Activated CD4-positive, alpha-beta T cell treated with anti-CD3 and anti-CD28 coated beads for 36 hours (primary cell): ENCODE measurements at regions not wholly inside any gene's neighbourhood (a gene's known extent, or its start where the extent isn't known, plus 50 kb on each side); places are given as distances from the start of the nearest gene placed in this dataset.

Experiments used
- ATAC-seq: fragments of 200-7000 bp; cut with Tn5 transposase; one replicate; pipeline ENCODE4 v1.10.0; 2021; ENCODE audit warnings: mild to moderate bottlenecking, moderate library complexity
- CTCF ChIA-PET: fragments of 350-600 bp; sonication (Branson Sonifier 250); formaldehyde crosslinking; loops from one replicate; lab custom pipeline; 2021; ENCODE audit warnings: antibody characterized with exemption; lab: Charles Lee
- POLR2A ChIA-PET: fragments of 350-600 bp; sonication (Branson Sonifier 250); formaldehyde crosslinking; loops from one replicate; lab custom pipeline; 2021; ENCODE audit warnings: antibody characterized with exemption, inconsistent platforms; lab: Charles Lee
- DNase-seq: peaks from one replicate; pipeline ENCODE4 v3.0.0-alpha.2; 2020
- H3K27ac Mint-ChIP-seq: one replicate; pipeline ENCODE4 v1.8.0; 2021; ENCODE audit warnings: mixed read lengths
- H3K27me3 Mint-ChIP-seq: one replicate; pipeline ENCODE4 v1.8.0; 2021; ENCODE audit warnings: mixed read lengths
- H3K36me3 Mint-ChIP-seq: one replicate; pipeline ENCODE4 v1.8.0; 2021; ENCODE audit warnings: low read depth, mixed read lengths
- H3K4me1 Mint-ChIP-seq: one replicate; pipeline ENCODE4 v1.8.0; 2021; ENCODE audit warnings: mixed read lengths
- H3K4me3 Mint-ChIP-seq: one replicate; pipeline ENCODE4 v1.8.0; 2021; ENCODE audit warnings: mild to moderate bottlenecking, moderate library complexity, mixed read lengths
- H3K9me3 Mint-ChIP-seq: one replicate; pipeline ENCODE4 v1.8.0; 2021; ENCODE audit warnings: low read depth, mixed read lengths
- intact Hi-C, 2 experiments: fragments of 100-400 bp; cut with DNase I in 1 of 2; cut with micrococcal nuclease in 1 of 2; formaldehyde crosslinking; loops; one replicate each; pipeline versions ENCODE4 v1.14.2 to v1.15.1; 2022 to 2024; cut with DNase I, micrococcal nuclease

GRCh38 chr2:209029249-209029648 is 394.6 kb upstream of the MAP2 start:
- Mint-ChIP-seq H3K36me3 (no peaks in the 10 kb centered on the region), H3K9me3 (peaks cover 5% of the 10 kb centered on the region), H3K27me3 (no peaks in the 10 kb centered on the region), H3K27ac (no peak overlapping the region), H3K4me1 (no peaks in the 10 kb centered on the region), H3K4me3 (no peak overlapping the region)
- ChIA-PET CTCF (no interaction called here), POLR2A (no interaction called here)
- intact Hi-C loops, result no loop called here
- DNase-seq, result no peak
- ATAC-seq, result no peak

DNA sequence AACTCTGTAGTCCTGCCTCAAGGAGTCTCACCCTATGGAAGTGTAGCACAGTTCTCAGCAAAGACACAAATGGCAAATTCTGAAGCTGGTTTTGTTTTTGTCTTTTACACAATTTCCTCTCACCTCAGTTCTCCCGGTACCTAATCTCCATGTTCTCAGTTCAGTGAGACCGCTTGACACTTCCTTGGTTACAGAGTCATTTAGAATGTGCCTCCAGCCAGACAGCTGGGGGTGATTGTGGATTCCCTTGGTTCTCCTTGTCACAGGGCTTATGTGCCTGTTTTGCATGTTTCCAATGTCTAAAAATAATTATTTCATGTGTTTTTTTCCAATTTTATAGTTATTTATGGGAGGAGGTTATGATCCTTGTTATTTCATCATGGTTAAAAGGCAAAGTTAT is 379.5 kb upstream of the MAP2 start:
- Mint-ChIP-seq H3K36me3 (no peaks in the 10 kb centered on the region), H3K4me1 (no peaks in the 10 kb centered on the region), H3K9me3 (no peaks in the 10 kb centered on the region), H3K27ac (no peak overlapping the region), H3K27me3 (no peaks in the 10 kb centered on the region), H3K4me3 (no peak overlapping the region)
- DNase-seq, result no peak
- ATAC-seq, result no peak
- intact Hi-C loops, result no loop called here
- CTCF ChIA-PET, result no interaction called here
- POLR2A ChIA-PET, result no interaction called here

DNA sequence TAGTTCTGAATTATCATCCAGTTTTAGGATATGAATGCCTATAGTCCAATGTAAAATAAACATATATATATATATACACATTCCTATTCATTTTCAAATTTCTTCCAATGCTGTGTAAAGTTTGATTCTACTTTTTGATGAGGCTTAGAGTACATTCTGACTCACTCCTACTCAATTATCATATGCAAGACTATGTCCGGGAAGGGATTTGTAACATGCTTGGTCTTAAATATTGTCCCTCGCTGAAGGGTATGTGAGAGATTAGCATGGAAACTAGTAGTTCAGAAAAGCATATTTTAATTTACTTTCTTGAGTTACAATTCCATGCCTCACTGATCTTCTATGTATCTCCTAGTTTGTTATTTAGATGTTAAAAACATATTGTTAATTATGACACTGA is 377.7 kb upstream of the MAP2 start:
- no peak overlapping the region for H3K4me3 Mint-ChIP-seq
- CTCF ChIA-PET, result no interaction called here
- POLR2A ChIA-PET, result no interaction called here
- H3K4me1 Mint-ChIP-seq, result no peaks in the 10 kb centered on the region
- no peaks in the 10 kb centered on the region for H3K9me3 Mint-ChIP-seq
- H3K27me3 Mint-ChIP-seq, result no peaks in the 10 kb centered on the region
- intact Hi-C loops, result no loop called here
- ATAC-seq, result no peak
- no peaks in the 10 kb centered on the region for H3K36me3 Mint-ChIP-seq
- no peak overlapping the region for H3K27ac Mint-ChIP-seq
- no peak for DNase-seq

- Mint-ChIP-seq H3K27me3 (no peaks in the 10 kb centered on the region), H3K36me3 (no peaks in the 10 kb centered on the region), H3K4me3 (no peak overlapping the region), H3K9me3 (no peaks in the 10 kb centered on the region), H3K27ac (no peak overlapping the region), H3K4me1 (no peaks in the 10 kb centered on the region)
- ChIA-PET CTCF (no interaction called here), POLR2A (no interaction called here)
- DNase-seq (no peak), ATAC-seq (no peak)
- intact Hi-C loops, result no loop called here
Measured at GRCh38 chr2:209049608-209050007, 374.2 kb upstream of the MAP2 start.

DNA sequence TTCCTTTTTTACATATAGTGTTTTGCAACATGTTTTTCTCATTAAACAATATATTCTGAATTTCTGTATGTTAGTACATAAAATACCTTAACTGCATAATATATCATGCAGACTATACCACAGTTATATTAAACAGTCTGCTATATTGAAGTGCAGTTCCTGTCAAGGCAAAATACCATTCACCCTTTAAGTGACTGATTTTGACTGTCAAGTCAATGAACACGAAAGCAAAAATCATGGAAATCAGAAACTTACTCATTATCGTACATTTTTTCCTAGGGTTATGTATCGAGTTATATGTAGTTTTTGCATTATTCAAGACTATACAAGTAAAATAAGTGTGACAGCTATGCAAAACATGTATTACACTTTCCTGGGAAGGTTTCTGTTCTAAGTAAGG is 361.6 kb upstream of the MAP2 start:
- H3K4me1 Mint-ChIP-seq, result no peaks in the 10 kb centered on the region
- H3K27me3 Mint-ChIP-seq, result no peaks in the 10 kb centered on the region
- no peak overlapping the region for H3K4me3 Mint-ChIP-seq
- intact Hi-C loops, result no loop called here
- ChIA-PET CTCF (no interaction called here), POLR2A (no interaction called here)
- H3K9me3 Mint-ChIP-seq, result peaks cover 4% of the 10 kb centered on the region
- H3K36me3 Mint-ChIP-seq, result no peaks in the 10 kb centered on the region
- DNase-seq (no peak), ATAC-seq (no peak)
- H3K27ac Mint-ChIP-seq, result no peak overlapping the region

GRCh38 chr2:209070262-209070661 is 353.6 kb upstream of the MAP2 start:
- no peak for ATAC-seq
- Mint-ChIP-seq H3K27ac (no peak overlapping the region), H3K9me3 (no peaks in the 10 kb centered on the region), H3K36me3 (no peaks in the 10 kb centered on the region), H3K4me3 (no peak overlapping the region), H3K4me1 (no peaks in the 10 kb centered on the region), H3K27me3 (no peaks in the 10 kb centered on the region)
- POLR2A ChIA-PET, result no interaction called here
- intact Hi-C loops, result no loop called here
- no peak for DNase-seq
- CTCF ChIA-PET, result no interaction called here

- ATAC-seq (no peak), DNase-seq (no peak)
- ChIA-PET CTCF (no interaction called here), POLR2A (no interaction called here)
- no peak overlapping the region for H3K4me3 Mint-ChIP-seq
- intact Hi-C loops, result no loop called here
- no peaks in the 10 kb centered on the region for H3K9me3 Mint-ChIP-seq
- H3K27me3 Mint-ChIP-seq, result no peaks in the 10 kb centered on the region
- no peak overlapping the region for H3K27ac Mint-ChIP-seq
- H3K36me3 Mint-ChIP-seq, result no peaks in the 10 kb centered on the region
- H3K4me1 Mint-ChIP-seq, result no peaks in the 10 kb centered on the region
Measured at GRCh38 chr2:209073151-209073550, 350.7 kb upstream of the MAP2 start.

DNA sequence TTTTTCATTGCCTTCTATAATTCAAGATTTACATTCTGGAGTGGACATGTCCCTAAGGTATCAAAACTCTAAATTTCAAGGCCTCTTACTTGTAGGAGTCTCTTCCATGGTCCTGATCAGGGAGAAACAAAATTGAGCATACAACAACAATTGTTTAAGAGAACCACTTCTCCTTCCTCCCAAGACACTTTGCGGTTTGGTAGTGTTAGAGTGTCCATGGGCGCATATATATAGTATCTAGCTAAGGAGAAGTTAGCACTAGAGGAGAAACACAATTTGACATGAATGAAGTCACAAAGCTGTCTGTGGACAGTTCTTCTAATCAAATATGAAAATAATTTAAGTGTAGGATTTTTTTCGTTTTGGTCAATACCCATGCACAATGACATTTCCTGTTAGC is 349.1 kb upstream of the MAP2 start:
- intact Hi-C loops, result no loop called here
- no peak overlapping the region for H3K27ac Mint-ChIP-seq
- no peaks in the 10 kb centered on the region for H3K36me3 Mint-ChIP-seq
- H3K4me3 Mint-ChIP-seq, result no peak overlapping the region
- CTCF ChIA-PET, result no interaction called here
- H3K9me3 Mint-ChIP-seq, result no peaks in the 10 kb centered on the region
- no peaks in the 10 kb centered on the region for H3K27me3 Mint-ChIP-seq
- no peak for ATAC-seq
- POLR2A ChIA-PET, result no interaction called here
- H3K4me1 Mint-ChIP-seq, result no peaks in the 10 kb centered on the region
- no peak for DNase-seq

- intact Hi-C loops, result no loop called here
- CTCF ChIA-PET, result no interaction called here
- no peaks in the 10 kb centered on the region for H3K4me1 Mint-ChIP-seq
- DNase-seq (no peak), ATAC-seq (no peak)
- POLR2A ChIA-PET, result no interaction called here
- no peaks in the 10 kb centered on the region for H3K36me3 Mint-ChIP-seq
- H3K4me3 Mint-ChIP-seq, result no peak overlapping the region
- H3K27me3 Mint-ChIP-seq, result no peaks in the 10 kb centered on the region
- H3K27ac Mint-ChIP-seq, result no peak overlapping the region
- H3K9me3 Mint-ChIP-seq, result no peaks in the 10 kb centered on the region
Measured at GRCh38 chr2:209076151-209076550, 347.7 kb upstream of the MAP2 start.

- Mint-ChIP-seq H3K4me3 (no peak overlapping the region), H3K27me3 (no peaks in the 10 kb centered on the region), H3K36me3 (no peaks in the 10 kb centered on the region), H3K4me1 (no peaks in the 10 kb centered on the region), H3K27ac (no peak overlapping the region), H3K9me3 (no peaks in the 10 kb centered on the region)
- ChIA-PET POLR2A (no interaction called here), CTCF (no interaction called here)
- no peak for DNase-seq
- no peak for ATAC-seq
- intact Hi-C loops, result no loop called here
Measured at GRCh38 chr2:209086761-209087160, 337.1 kb upstream of the MAP2 start.

GRCh38 chr2:209091056-209091455 is 332.8 kb upstream of the MAP2 start:
- H3K4me3 Mint-ChIP-seq, result no peak overlapping the region
- intact Hi-C loops, result no loop called here

DNA sequence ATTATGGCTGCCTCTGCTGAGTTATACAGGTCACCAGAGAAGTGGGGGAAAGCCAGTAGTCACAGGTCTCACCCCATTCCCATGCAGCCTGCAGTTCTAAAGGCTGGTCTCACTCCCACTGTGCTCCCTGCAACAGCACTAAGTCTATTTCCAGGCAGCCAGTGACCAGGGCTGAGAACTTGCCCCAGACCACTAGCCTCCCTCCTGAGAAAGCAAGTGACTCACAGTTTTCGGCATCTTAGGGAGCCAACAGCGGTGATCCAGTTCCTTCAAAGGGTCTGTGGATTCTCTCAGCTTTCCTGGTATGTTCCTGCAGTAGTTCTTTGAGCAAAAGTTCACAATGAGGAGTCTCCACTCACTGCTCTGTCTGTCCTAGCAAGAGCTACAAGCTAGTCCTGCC is 329.6 kb upstream of the MAP2 start:
- Mint-ChIP-seq H3K36me3 (no peaks in the 10 kb centered on the region), H3K9me3 (peaks cover 2% of the 10 kb centered on the region), H3K4me3 (no peak overlapping the region), H3K4me1 (no peaks in the 10 kb centered on the region), H3K27me3 (peaks cover 1% of the 10 kb centered on the region), H3K27ac (no peak overlapping the region)
- ATAC-seq (no peak), DNase-seq (no peak)
- CTCF ChIA-PET, result no interaction called here
- POLR2A ChIA-PET, result no interaction called here
- intact Hi-C loops, result no loop called here

More at GRCh38 chr2:209091056-209091455, 332.8 kb upstream of the MAP2 start:
- Mint-ChIP-seq H3K4me1 (no peaks in the 10 kb centered on the region), H3K9me3 (no peaks in the 10 kb centered on the region), H3K36me3 (no peaks in the 10 kb centered on the region), H3K27ac (no peak overlapping the region), H3K27me3 (no peaks in the 10 kb centered on the region)
- POLR2A ChIA-PET, result no interaction called here
- ATAC-seq (no peak), DNase-seq (no peak)
- CTCF ChIA-PET, result no interaction called here

- POLR2A ChIA-PET, result no interaction called here
- H3K9me3 Mint-ChIP-seq, result peaks cover 2% of the 10 kb centered on the region
- H3K27me3 Mint-ChIP-seq, result peaks cover 1% of the 10 kb centered on the region
- no peak overlapping the region for H3K27ac Mint-ChIP-seq
- CTCF ChIA-PET, result interaction anchor here (0.8 kb wide), 1 partner anchor 409 kb away, joined by 3 read pairs; no protein-coding TSS in a partner anchor
- ATAC-seq (no peak), DNase-seq (no peak)
- H3K4me1 Mint-ChIP-seq, result no peaks in the 10 kb centered on the region
- H3K36me3 Mint-ChIP-seq, result no peaks in the 10 kb centered on the region
- intact Hi-C loops, result no loop called here
- H3K4me3 Mint-ChIP-seq, result no peak overlapping the region
Measured at GRCh38 chr2:209095432-209095831, 328.4 kb upstream of the MAP2 start.
